ENCODE measurements at regions not wholly inside any gene's neighbourhood (a gene's known extent, or its start where the extent isn't known, plus 50 kb on each side); places are given as distances from the start of the nearest gene placed in this dataset.

GRCh38 chr6:28638787-28639430 lies 113.2 kb downstream of the GPX5 start:
- TF ChIP-seq, protein P1, sequence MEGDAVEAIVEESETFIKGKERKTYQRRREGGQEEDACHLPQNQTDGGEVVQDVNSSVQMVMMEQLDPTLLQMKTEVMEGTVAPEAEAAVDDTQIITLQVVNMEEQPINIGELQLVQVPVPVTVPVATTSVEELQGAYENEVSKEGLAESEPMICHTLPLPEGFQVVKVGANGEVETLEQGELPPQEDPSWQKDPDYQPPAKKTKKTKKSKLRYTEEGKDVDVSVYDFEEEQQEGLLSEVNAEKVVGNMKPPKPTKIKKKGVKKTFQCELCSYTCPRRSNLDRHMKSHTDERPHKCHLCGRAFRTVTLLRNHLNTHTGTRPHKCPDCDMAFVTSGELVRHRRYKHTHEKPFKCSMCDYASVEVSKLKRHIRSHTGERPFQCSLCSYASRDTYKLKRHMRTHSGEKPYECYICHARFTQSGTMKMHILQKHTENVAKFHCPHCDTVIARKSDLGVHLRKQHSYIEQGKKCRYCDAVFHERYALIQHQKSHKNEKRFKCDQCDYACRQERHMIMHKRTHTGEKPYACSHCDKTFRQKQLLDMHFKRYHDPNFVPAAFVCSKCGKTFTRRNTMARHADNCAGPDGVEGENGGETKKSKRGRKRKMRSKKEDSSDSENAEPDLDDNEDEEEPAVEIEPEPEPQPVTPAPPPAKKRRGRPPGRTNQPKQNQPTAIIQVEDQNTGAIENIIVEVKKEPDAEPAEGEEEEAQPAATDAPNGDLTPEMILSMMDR (IDR thresholded peaks at IDR 0.05): no peak
- no peak for TF ChIP-seq POLR2A (IDR thresholded peaks at IDR 0.05)
